ENCODE measurements at regions not wholly inside any gene's neighbourhood (a gene's known extent, or its start where the extent isn't known, plus 50 kb on each side); places are given as distances from the start of the nearest gene placed in this dataset.

GRCh38 chr2:2823061-2823753 lies 492.1 kb upstream of the MYT1L start:
- ChIA-PET CTCF (no interaction called here), POLR2A (no interaction called here)

- ChIA-PET POLR2A (no interaction called here), CTCF (no interaction called here)
Measured at GRCh38 chr2:2822143-2822542, 491.1 kb upstream of the MYT1L start.

- POLR2A ChIA-PET, result no interaction called here
- CTCF ChIA-PET, result no interaction called here
Measured at GRCh38 chr2:2812648-2813047, 481.6 kb upstream of the MYT1L start.

DNA sequence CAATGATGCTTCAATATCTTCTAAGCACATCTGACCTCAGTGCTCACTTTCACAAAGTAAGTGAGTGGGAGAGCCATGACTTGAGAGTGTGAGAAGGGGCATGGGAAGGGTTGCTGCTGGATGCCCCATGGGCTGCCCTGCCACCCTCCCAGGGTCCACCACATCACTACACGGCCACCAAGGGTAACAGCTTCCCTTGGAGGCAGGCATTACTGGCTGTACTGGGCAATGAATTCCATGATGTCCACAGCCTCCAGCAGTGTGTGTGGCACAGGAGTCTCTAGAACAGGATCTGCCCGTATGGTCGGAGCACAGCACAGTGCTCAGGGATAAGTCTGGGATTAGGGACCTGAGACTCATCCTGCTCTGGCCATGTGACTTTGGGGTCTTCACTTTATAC lies 481.0 kb upstream of the MYT1L start:
- ChIA-PET CTCF (no interaction called here), POLR2A (no interaction called here)

DNA sequence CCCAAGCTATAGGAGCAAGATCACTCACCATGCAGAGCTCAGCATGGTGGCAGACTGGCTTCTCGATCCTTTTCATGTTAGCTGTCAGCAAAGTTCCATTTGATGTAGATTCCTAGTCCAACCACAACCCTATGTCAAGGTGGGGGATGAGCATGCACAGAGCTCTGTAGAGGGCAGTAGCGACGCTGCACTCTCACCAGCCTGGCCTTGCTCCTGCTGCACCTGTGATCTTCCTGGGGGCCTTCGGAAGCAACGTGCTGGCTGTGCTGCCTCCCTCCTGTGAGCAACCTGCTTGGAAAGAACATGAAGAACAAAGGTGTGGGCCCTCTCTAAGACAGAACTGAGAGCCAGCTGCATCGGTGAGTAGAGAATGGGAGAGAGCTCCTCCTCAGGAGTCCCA lies 479.4 kb upstream of the MYT1L start:
- CTCF ChIA-PET, result no interaction called here

GRCh38 chr2:2809771-2810170 lies 478.7 kb upstream of the MYT1L start:
- POLR2A ChIA-PET, result no interaction called here
- CTCF ChIA-PET, result no interaction called here

More for the DNA sequence above, 479.4 kb upstream of the MYT1L start:
- POLR2A ChIA-PET, result no interaction called here

DNA sequence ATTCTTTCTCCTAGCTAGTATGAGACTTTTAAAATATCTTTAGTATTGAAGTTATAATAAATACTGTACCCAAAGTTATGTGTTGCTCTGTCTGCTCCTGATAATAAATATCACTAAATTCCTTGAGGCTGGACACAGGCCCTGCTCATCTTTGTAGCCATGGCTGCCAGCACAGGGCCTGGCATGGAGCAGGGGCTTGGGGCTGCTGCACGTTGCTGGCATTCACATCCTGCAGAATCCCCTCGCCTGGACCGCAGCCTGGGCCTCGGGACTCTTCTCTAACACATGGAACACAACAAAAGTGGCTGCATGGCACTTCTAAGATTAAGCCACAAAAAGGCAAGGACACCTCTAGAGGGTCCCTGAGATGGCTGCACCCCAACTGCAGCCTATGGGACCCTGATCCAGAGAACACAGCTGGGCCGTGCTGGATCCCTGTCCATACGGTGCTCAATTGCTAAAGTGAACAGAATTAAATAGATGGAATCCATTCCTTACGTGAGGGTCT lies 477.5 kb upstream of the MYT1L start:
- POLR2A ChIA-PET, result no interaction called here

GRCh38 chr2:2806711-2807110 lies 475.6 kb upstream of the MYT1L start:
- ChIA-PET POLR2A (no interaction called here), CTCF (no interaction called here)

More for the DNA sequence above, 477.5 kb upstream of the MYT1L start:
- CTCF ChIA-PET, result no interaction called here

DNA sequence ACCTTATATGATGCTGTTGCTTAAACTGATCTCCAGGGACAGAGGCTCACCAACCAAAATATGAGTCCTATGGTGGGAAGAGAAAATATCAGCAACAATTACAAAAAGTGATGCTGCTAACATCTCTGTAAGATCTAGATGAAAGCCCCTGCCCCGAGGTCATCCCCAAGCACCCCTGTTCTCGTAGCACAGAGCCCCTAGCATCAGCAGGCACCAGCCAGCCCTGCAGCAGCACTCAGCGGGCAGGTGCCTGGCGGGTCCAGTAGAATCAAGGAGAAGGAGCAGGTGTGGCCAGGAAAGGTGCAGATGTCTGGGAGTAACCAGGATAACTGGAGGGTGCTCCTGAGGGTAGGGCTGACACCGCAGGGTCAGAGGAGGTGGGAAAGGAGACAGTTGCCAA lies 474.2 kb upstream of the MYT1L start:
- CTCF ChIA-PET, result no interaction called here

GRCh38 chr2:2804528-2804927 lies 473.5 kb upstream of the MYT1L start:
- CTCF ChIA-PET, result no interaction called here
- POLR2A ChIA-PET, result no interaction called here

More for the DNA sequence above, 474.2 kb upstream of the MYT1L start:
- POLR2A ChIA-PET, result no interaction called here

DNA sequence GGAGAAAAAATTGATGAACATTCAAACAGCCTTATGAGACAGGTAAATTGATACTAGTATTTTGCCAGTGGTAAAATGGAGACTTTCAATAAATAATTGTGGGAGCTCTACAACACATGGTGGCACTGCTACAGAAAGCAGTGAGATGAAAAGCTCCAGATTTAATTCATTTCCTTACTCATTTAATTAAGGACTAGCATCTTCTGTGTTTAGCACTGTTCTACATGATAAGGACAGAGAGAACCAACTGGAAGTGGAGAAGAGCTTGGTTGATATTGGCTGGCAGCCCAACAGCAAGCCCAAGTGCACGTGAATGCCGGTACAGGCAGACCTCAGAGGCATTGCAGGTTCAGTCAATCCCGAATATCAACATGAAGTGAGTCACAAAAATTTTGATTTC lies 470.4 kb upstream of the MYT1L start:
- ChIA-PET POLR2A (no interaction called here), CTCF (no interaction called here)

GRCh38 chr2:2800697-2801096 lies 469.6 kb upstream of the MYT1L start:
- CTCF ChIA-PET, result no interaction called here

GRCh38 chr2:2800001-2800400 lies 468.9 kb upstream of the MYT1L start:
- CTCF ChIA-PET, result no interaction called here
- POLR2A ChIA-PET, result no interaction called here

More at GRCh38 chr2:2800697-2801096, 469.6 kb upstream of the MYT1L start:
- POLR2A ChIA-PET, result no interaction called here

GRCh38 chr2:2799151-2799697 lies 468.1 kb upstream of the MYT1L start:
- ChIA-PET CTCF (no interaction called here), POLR2A (no interaction called here)

- CTCF ChIA-PET, result no interaction called here
- POLR2A ChIA-PET, result no interaction called here
Measured at GRCh38 chr2:2798337-2798736, 467.3 kb upstream of the MYT1L start.

DNA sequence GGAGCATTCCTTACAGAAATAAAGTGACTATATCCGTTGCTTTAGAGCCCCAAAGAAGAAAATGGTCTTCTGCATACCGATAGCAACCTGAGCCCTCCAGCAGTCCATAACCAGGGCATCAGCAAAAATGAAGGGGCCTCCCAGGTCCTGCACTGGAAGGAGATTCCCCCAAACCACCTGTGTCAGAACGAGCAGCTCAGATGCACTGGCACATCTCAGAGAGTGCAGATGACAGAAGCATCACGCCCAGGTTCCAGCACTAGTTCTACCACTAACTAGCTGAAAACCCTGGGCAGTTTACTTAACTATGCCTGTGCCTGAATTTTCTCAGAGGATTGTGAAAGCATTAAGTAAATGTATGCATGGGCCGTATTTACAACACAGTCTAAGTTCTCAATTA lies 466.7 kb upstream of the MYT1L start:
- ChIA-PET CTCF (no interaction called here), POLR2A (no interaction called here)

DNA sequence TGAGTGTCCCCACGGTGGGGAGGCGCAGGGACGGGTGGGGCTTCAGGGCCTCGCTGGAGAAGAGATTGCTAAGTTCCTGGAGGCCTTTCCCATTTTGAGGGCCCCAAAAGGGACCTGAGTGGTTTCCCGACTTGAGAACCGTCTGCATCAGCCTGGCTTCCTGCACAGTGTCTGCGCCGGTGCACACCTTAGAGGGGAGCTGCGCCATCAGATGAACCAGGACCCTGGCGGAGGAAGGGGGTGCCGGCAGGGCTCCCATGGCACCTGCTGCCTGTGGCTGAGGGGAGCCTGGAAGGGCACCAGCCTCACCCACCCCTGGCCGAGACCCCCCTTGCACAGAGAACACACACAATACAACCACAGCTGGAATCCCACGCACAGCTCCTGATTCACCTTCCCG lies 465.1 kb upstream of the MYT1L start:
- ChIA-PET CTCF (no interaction called here), POLR2A (no interaction called here)

GRCh38 chr2:2795438-2796091 lies 464.5 kb upstream of the MYT1L start:
- CTCF ChIA-PET, result no interaction called here
- POLR2A ChIA-PET, result no interaction called here

- ChIA-PET CTCF (no interaction called here), POLR2A (no interaction called here)
Measured at GRCh38 chr2:2793925-2794560, 463.0 kb upstream of the MYT1L start.

GRCh38 chr2:2793514-2793913 lies 462.4 kb upstream of the MYT1L start:
- ChIA-PET POLR2A (no interaction called here), CTCF (no interaction called here)

DNA sequence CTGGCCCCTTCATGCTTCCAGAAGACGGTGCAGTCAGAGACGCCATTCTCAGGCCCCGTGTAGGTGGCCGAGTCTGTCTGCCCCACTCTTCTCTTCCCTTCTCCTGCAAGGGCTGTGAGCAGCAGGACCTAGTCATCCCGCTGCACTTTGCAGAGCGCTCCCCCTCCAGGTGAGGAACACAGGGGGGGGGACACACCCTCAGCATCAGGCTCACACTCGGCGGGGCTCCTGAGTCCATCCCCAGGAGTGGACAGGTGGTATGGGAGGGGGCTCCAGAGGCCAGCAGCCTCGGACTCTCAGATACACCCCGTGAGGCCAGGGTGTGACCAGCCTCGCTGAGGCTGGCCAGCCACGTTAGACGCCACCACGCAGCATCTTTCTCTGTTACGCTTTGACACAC lies 460.5 kb upstream of the MYT1L start:
- ChIA-PET POLR2A (no interaction called here), CTCF (no interaction called here)

All from activated CD8-positive, alpha-beta memory T cell treated with anti-CD3 and anti-CD28 coated beads for 36 hours (primary cell).